DND-41 (cell line): ENCODE measurements at regions not wholly inside any gene's neighbourhood (a gene's known extent, or its start where the extent isn't known, plus 50 kb on each side); places are given as distances from the start of the nearest gene placed in this dataset.

ENCODE experiments used
- EZH2 ChIP-seq: IDR thresholded peaks from 3 replicates; pipeline ENCODE4 v1.6.1; 2012; ENCODE audit warnings: borderline replicate concordance, low read depth, mild to moderate bottlenecking, moderate library complexity, low read length, inconsistent platforms; ENCODE audit not compliant: severe bottlenecking
- TF ChIP-seq, protein P1 (sequence below): IDR thresholded peaks from 2 replicates; pipeline ENCODE4 v1.5.1; 2012; ENCODE audit warnings: borderline replicate concordance, low read length, moderate library complexity, mild to moderate bottlenecking; ENCODE audit not compliant: poor library complexity, severe bottlenecking; ENCODE audit errors: extremely low read depth

DNA sequence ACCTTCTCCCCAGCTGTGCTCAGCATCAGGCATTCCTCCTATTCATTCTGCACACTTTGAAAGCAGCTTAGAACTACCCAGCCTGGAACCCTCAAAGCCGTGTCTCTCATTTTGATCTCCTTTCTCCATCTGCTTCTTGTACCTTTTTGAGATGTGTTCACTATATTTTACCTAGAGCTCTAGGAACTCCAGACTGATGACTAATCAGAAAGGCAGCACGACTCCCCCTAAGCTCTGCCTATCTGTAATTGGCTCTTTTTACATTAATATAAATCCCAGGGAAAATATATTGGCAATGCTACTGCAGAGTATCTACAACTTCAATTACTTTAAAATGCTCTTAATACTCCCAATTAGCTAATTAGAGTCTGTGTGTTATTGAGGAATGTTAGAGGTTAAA is 671.5 kb downstream of the CBLN4 start:
- TF ChIP-seq, protein P1, sequence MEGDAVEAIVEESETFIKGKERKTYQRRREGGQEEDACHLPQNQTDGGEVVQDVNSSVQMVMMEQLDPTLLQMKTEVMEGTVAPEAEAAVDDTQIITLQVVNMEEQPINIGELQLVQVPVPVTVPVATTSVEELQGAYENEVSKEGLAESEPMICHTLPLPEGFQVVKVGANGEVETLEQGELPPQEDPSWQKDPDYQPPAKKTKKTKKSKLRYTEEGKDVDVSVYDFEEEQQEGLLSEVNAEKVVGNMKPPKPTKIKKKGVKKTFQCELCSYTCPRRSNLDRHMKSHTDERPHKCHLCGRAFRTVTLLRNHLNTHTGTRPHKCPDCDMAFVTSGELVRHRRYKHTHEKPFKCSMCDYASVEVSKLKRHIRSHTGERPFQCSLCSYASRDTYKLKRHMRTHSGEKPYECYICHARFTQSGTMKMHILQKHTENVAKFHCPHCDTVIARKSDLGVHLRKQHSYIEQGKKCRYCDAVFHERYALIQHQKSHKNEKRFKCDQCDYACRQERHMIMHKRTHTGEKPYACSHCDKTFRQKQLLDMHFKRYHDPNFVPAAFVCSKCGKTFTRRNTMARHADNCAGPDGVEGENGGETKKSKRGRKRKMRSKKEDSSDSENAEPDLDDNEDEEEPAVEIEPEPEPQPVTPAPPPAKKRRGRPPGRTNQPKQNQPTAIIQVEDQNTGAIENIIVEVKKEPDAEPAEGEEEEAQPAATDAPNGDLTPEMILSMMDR, result no peak
- no peak for TF ChIP-seq EZH2
